ENCODE measurements at regions not wholly inside any gene's neighbourhood (a gene's known extent, or its start where the extent isn't known, plus 50 kb on each side); places are given as distances from the start of the nearest gene placed in this dataset.

DNA sequence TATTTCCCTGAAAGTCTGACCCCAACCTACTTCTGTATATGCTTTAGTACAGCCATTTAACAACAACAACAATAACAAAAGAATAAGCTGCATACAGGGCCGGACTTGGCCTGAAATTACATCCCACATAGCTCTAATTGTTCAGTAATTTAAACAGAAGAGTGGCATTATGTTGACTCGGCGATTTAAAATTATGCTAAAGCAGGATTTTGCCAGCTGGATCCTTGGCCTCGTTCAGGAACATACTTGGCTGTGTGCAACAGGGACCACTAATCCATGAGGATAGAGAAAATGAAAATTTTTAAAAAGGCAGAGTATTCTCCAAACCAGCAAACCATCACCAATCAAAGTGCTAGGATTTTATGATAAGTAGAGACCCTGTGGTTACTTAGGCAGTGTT is 433.1 kb upstream of the RBMS3 start:
- no peak for TF ChIP-seq GATA2 (IDR thresholded peaks at IDR 0.05; ENCODE audit: low read depth, low read length)
- no peak for TF ChIP-seq GATA3 (IDR thresholded peaks at IDR 0.05; ENCODE audit: low read depth, low read length)

Data from SH-SY5Y (cell line).